LNCAP (cell line): ENCODE measurements at regions not wholly inside any gene's neighbourhood (a gene's known extent, or its start where the extent isn't known, plus 50 kb on each side); places are given as distances from the start of the nearest gene placed in this dataset.

Experiments
- TF ChIP-seq, protein P1 (sequence below): fragments of 450-650 bp; IDR thresholded peaks from 2 replicates; pipeline ENCODE4 v1.5.1; 2017; ENCODE audit warnings: mild to moderate bottlenecking

DNA sequence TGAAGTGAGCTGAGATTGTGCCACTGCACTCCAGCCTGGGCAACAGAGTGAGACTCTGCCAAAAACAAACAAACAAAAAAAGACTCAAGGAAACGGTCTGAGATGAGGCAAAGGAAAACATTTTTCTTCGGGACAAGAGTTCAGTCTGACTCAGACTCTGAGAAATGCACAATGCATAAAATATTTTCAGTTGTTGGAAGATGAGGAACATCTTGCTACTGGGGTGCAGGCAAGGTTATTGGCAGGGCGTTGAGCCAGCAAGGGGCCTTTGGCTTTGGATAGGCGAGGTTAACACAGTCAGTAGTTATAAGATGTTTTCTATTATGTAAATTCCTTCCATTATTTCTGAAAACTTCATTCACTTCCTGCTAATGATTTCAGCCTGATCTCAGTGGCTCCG, 96.1 kb upstream of the VCX start:
- TF ChIP-seq, protein P1, sequence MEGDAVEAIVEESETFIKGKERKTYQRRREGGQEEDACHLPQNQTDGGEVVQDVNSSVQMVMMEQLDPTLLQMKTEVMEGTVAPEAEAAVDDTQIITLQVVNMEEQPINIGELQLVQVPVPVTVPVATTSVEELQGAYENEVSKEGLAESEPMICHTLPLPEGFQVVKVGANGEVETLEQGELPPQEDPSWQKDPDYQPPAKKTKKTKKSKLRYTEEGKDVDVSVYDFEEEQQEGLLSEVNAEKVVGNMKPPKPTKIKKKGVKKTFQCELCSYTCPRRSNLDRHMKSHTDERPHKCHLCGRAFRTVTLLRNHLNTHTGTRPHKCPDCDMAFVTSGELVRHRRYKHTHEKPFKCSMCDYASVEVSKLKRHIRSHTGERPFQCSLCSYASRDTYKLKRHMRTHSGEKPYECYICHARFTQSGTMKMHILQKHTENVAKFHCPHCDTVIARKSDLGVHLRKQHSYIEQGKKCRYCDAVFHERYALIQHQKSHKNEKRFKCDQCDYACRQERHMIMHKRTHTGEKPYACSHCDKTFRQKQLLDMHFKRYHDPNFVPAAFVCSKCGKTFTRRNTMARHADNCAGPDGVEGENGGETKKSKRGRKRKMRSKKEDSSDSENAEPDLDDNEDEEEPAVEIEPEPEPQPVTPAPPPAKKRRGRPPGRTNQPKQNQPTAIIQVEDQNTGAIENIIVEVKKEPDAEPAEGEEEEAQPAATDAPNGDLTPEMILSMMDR = no peak

GRCh38 chrX:7730071-7730470, 112.9 kb upstream of the VCX start:
- TF ChIP-seq, protein P1 = no peak

DNA sequence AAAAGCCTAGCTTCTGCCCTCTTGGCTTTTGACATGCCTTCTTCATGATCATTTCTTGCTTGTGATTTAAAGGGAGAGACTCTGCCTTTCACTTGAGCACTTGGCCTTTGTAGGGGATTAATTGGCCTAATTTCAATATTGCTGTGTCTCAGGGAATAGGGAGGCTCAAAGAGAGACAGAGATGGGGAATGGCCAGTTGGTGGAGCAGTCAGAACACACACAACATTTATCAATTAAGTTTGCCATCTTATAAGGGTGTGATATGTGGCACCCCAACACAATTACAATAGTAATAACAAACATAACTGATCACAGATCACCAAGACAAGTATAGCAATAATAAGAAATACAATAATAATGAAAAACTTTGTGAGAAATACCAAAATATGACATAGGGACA, 122.5 kb upstream of the VCX start:
- TF ChIP-seq, protein P1 = no peak

- TF ChIP-seq, protein P1 = no peak
Observed at GRCh38 chrX:7714351-7714750, 128.6 kb upstream of the VCX start.

DNA sequence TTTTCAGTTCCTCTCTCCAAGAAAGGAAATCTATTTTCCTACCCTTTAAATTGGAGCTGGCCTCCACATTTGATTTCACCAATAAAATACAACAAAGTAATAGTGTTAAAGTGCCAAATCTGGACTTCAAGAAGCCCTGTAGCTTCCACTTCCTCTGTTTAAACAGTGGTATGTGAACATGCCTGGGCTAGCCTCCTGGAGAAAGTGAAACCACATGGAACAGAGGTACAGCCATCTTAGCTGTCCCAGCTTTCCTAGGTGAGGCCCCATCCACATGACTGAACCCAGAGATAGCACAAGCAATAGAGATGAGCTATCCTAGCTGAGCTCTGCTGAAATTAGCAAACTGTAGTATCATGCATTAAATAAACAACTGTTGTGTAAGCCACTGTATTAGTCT, 131.8 kb upstream of the VCX start:
- TF ChIP-seq, protein P1 = no peak

GRCh38 chrX:7709845-7710244, 133.1 kb upstream of the VCX start:
- TF ChIP-seq, protein P1 = no peak

DNA sequence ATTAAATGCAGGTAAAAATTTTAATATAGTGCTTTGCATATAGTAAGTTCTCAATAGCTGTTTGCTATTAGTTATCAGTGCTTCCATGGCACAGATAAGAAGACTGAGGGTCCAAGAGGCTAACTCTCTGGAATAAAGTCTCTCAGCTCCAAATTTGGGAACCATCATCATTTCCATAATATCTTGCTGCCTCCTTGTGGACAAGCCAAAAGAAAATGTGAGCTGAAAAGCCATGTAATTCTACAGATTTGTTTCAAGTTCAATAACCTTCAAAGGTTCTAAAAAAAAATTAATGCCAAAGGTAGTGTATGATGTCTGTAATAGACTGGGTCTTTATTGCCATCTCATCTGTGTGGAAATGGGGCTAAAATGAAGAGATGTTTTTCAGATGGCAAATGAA, 136.9 kb upstream of the VCX start:
- TF ChIP-seq, protein P1 = no peak

- TF ChIP-seq, protein P1 = no peak
Observed at GRCh38 chrX:7704205-7704604, 138.8 kb upstream of the VCX start.
